GM23338 (cell line): ENCODE measurements at regions not wholly inside any gene's neighbourhood (a gene's known extent, or its start where the extent isn't known, plus 50 kb on each side); places are given as distances from the start of the nearest gene placed in this dataset.

Experiments used
- ATAC-seq: fragments of 200-7000 bp; cut with Tn5 transposase; 3 replicates; pipeline ENCODE4 v1.9.1; 2020
- DNase-seq: peaks from one replicate; pipeline ENCODE4 v3.0.0-alpha.2; 2015; ENCODE audit warnings: low spot score
- H2AFZ ChIP-seq: fragments of 200-600 bp; sonication (generic); 2 replicates; pipeline ENCODE4 v1.8.0; 2016; ENCODE audit warnings: antibody characterized with exemption, mild to moderate bottlenecking, moderate library complexity
- H3F3A ChIP-seq: fragments of 200-600 bp; sonication (generic); replicated peaks from 2 replicates; pipeline ENCODE4 v1.8.0; 2017; ENCODE audit warnings: antibody characterized with exemption, mixed run types, low read depth
- H3K27ac ChIP-seq: fragments of 200-600 bp; sonication (generic); 2 replicates; pipeline ENCODE4 v1.6.1; 2016; ENCODE audit warnings: low read depth
- H3K27me3 ChIP-seq: fragments of 200-600 bp; sonication (generic); 2 replicates; pipeline ENCODE4 v1.8.0; 2016; ENCODE audit warnings: mild to moderate bottlenecking, mixed run types, moderate library complexity; ENCODE audit not compliant: insufficient read depth
- H3K36me3 ChIP-seq: fragments of 200-600 bp; sonication (generic); 2 replicates; pipeline ENCODE4 v1.8.0; 2016; ENCODE audit warnings: mild to moderate bottlenecking; ENCODE audit not compliant: insufficient read depth
- H3K4me1 ChIP-seq: fragments of 200-600 bp; sonication (generic); 2 replicates; pipeline ENCODE4 v1.8.0; 2016; ENCODE audit warnings: mild to moderate bottlenecking, moderate library complexity; ENCODE audit not compliant: insufficient read depth
- H3K4me2 ChIP-seq: fragments of 200-600 bp; sonication (generic); 2 replicates; pipeline ENCODE4 v1.7.1; 2017; ENCODE audit warnings: mixed run types
- H3K4me3 ChIP-seq: fragments of 200-600 bp; sonication (generic); 2 replicates; pipeline ENCODE4 v1.6.1; 2016; ENCODE audit warnings: mixed run types
- H3K79me2 ChIP-seq: fragments of 200-600 bp; sonication (generic); replicated peaks from 2 replicates; pipeline ENCODE4 v1.8.0; 2017; ENCODE audit warnings: mild to moderate bottlenecking; ENCODE audit not compliant: insufficient read depth
- H3K9me2 ChIP-seq: fragments of 200-600 bp; sonication (generic); 2 replicates; pipeline ENCODE4 v1.8.0; 2017; ENCODE audit not compliant: insufficient read depth
- H4K20me1 ChIP-seq: fragments of 200-600 bp; sonication (generic); replicated peaks from 2 replicates; pipeline ENCODE4 v1.8.0; 2017; ENCODE audit warnings: mild to moderate bottlenecking; ENCODE audit not compliant: insufficient read depth
- H3K27ac Mint-ChIP-seq: 2 replicates; pipeline ENCODE4 v1.8.0; 2020; ENCODE audit warnings: inconsistent platforms, mild to moderate bottlenecking, moderate library complexity, mixed read lengths
- H3K27me3 Mint-ChIP-seq: 3 replicates; pipeline ENCODE4 v1.8.0; 2022; ENCODE audit warnings: low read depth, mild to moderate bottlenecking, moderate library complexity, mixed read lengths, inconsistent platforms; ENCODE audit not compliant: insufficient read depth, poor library complexity
- H3K36me3 Mint-ChIP-seq: 3 replicates; pipeline ENCODE4 v1.8.0; 2021; ENCODE audit warnings: low read depth, mild to moderate bottlenecking, inconsistent platforms, moderate library complexity, mixed read lengths
- H3K4me1 Mint-ChIP-seq: 3 replicates; pipeline ENCODE4 v1.8.0; 2020; ENCODE audit warnings: mild to moderate bottlenecking, inconsistent platforms, mixed read lengths
- H3K4me3 Mint-ChIP-seq: 3 replicates; pipeline ENCODE4 v1.8.0; 2021; ENCODE audit warnings: moderate library complexity, mild to moderate bottlenecking, inconsistent platforms, mixed read lengths
- H3K9me3 Mint-ChIP-seq: 3 replicates; pipeline ENCODE4 v1.8.0; 2020; ENCODE audit warnings: moderate library complexity, mild to moderate bottlenecking, inconsistent platforms, mixed read lengths
- CREB1 ChIP-seq: fragments of 250-450 bp; sonication (Bioruptor Pico); IDR thresholded peaks from 2 replicates; pipeline ENCODE4 v1.5.0; 2020; ENCODE audit warnings: low read depth, mild to moderate bottlenecking, moderate library complexity
- EZH2 ChIP-seq: fragments of 200-600 bp; sonication (generic); IDR thresholded peaks from one replicate; pipeline ENCODE4 v1.8.0; 2017; ENCODE audit warnings: antibody characterized with exemption, mild to moderate bottlenecking, low read depth; ENCODE audit not compliant: unreplicated experiment
- EZH2phosphoT487 ChIP-seq: fragments of 200-600 bp; sonication (generic); IDR thresholded peaks from one replicate; pipeline ENCODE4 v1.8.1; 2018; ENCODE audit warnings: antibody characterized with exemption; ENCODE audit not compliant: unreplicated experiment
- JUNB ChIP-seq: IDR thresholded peaks from one replicate; pipeline ENCODE4 v1.6.1; 2016; ENCODE audit warnings: antibody characterized with exemption; ENCODE audit not compliant: unreplicated experiment
- NANOG ChIP-seq: IDR thresholded peaks from 2 replicates; pipeline ENCODE4 v1.6.1; 2016; ENCODE audit warnings: antibody characterized with exemption, borderline replicate concordance
- POLR2AphosphoS5 ChIP-seq: IDR thresholded peaks from 2 replicates; pipeline ENCODE4 v1.6.1; 2016; ENCODE audit warnings: antibody characterized with exemption, low read depth
- STAT1 ChIP-seq: IDR thresholded peaks from one replicate; pipeline ENCODE4 v1.6.1; 2016; ENCODE audit warnings: antibody characterized with exemption; ENCODE audit not compliant: unreplicated experiment
- ZNF114 ChIP-seq: fragments of 250-450 bp; sonication (Bioruptor Pico); IDR thresholded peaks from 2 replicates; pipeline ENCODE4 v1.5.0; 2020; ENCODE audit warnings: mild to moderate bottlenecking, moderate library complexity
- ZNF331 ChIP-seq: fragments of 250-450 bp; sonication (Bioruptor Pico); IDR thresholded peaks from 2 replicates; pipeline ENCODE4 v1.5.0; 2020; ENCODE audit warnings: low read depth, mild to moderate bottlenecking, moderate library complexity
- TF ChIP-seq, protein P1 (sequence below): IDR thresholded peaks from 2 replicates; pipeline ENCODE4 v1.6.1; 2016; ENCODE audit warnings: antibody characterized with exemption
- TF ChIP-seq, protein P2 (sequence below): fragments of 250-450 bp; sonication (Bioruptor Pico); IDR thresholded peaks from 2 replicates; pipeline ENCODE4 v1.5.0; 2020; ENCODE audit warnings: mild to moderate bottlenecking, moderate library complexity
- TF ChIP-seq, protein P3 (sequence below), 2 experiments: fragments of 200-600 bp in 1 of 2; sonication (generic) in 1 of 2; conservative IDR thresholded peaks; 2 replicates each; pipeline versions ENCODE4 v1.5.1 to v1.6.1; 2016 to 2017; ENCODE audit warnings: antibody characterized with exemption in 2 of 2, low read depth in 2 of 2, mild to moderate bottlenecking in 2 of 2, moderate library complexity in 1 of 2
- TF ChIP-seq, protein P4 (sequence below): IDR thresholded peaks from one replicate; pipeline ENCODE4 v1.6.1; 2018; ENCODE audit warnings: antibody characterized with exemption; ENCODE audit not compliant: unreplicated experiment

DNA sequence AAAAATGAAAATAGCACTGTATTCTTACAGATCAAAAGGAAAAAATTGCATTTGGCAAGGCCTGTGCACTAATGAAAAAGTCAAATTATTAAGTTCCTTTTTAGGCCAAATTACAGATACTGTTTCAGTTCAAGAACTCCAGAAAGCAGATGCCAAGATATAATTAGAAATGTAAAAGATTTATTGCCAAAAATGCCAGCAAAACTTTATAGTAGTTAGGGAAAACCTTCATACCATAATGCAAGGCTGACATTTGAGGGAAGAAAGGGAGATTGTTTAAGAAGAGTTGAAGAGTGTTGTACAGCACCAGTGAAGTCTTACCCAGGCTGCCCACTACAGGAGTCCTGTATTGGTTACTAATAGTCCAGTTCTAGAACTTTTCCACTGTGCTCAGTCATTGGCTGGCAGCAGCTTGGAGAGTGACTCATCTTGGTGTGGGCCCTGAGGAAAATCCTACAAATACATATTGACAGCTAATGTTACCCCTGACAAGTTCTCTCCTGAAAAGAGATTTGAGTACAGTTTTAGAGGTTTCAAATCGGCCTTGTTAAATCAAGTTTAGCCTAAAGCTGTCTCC lies 600.4 kb downstream of the C12orf50 start:
- H3K9me2 ChIP-seq: peaks cover 5% of the 10 kb centered on the region
- no peak overlapping the region for H3K27ac ChIP-seq
- ATAC-seq: no peak
- H3K9me3 Mint-ChIP-seq: peaks cover 33% of the 10 kb centered on the region
- no peak overlapping the region for H3K27ac Mint-ChIP-seq
- no peak overlapping the region for H3K4me3 Mint-ChIP-seq
- H3K36me3 Mint-ChIP-seq: peaks cover 18% of the 10 kb centered on the region; the same call in 2 of the 3 replicates
- no peak for DNase-seq
- H3K36me3 ChIP-seq: peaks cover 10% of the 10 kb centered on the region; the same call in 1 of the 2 replicates
- no peaks in the 10 kb centered on the region for H3K27me3 ChIP-seq
- H4K20me1 ChIP-seq: no peaks in the 10 kb centered on the region
- H3K4me1 ChIP-seq: no peaks in the 10 kb centered on the region
- H2AFZ ChIP-seq: no peak overlapping the region
- no peaks in the 10 kb centered on the region for H3F3A ChIP-seq
- TF ChIP-seq EZH2phosphoT487 (no peak), EZH2 (no peak), ZNF331 (CRISPR knock-in tag) (no peak), ZNF114 (CRISPR knock-in tag) (no peak), JUNB (no peak), POLR2AphosphoS5 (no peak), NANOG (no peak), CREB1 (CRISPR knock-in tag) (no peak), STAT1 (no peak)
- TF ChIP-seq, protein P1, sequence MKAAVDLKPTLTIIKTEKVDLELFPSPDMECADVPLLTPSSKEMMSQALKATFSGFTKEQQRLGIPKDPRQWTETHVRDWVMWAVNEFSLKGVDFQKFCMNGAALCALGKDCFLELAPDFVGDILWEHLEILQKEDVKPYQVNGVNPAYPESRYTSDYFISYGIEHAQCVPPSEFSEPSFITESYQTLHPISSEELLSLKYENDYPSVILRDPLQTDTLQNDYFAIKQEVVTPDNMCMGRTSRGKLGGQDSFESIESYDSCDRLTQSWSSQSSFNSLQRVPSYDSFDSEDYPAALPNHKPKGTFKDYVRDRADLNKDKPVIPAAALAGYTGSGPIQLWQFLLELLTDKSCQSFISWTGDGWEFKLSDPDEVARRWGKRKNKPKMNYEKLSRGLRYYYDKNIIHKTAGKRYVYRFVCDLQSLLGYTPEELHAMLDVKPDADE: no peak
- TF ChIP-seq, protein P2, sequence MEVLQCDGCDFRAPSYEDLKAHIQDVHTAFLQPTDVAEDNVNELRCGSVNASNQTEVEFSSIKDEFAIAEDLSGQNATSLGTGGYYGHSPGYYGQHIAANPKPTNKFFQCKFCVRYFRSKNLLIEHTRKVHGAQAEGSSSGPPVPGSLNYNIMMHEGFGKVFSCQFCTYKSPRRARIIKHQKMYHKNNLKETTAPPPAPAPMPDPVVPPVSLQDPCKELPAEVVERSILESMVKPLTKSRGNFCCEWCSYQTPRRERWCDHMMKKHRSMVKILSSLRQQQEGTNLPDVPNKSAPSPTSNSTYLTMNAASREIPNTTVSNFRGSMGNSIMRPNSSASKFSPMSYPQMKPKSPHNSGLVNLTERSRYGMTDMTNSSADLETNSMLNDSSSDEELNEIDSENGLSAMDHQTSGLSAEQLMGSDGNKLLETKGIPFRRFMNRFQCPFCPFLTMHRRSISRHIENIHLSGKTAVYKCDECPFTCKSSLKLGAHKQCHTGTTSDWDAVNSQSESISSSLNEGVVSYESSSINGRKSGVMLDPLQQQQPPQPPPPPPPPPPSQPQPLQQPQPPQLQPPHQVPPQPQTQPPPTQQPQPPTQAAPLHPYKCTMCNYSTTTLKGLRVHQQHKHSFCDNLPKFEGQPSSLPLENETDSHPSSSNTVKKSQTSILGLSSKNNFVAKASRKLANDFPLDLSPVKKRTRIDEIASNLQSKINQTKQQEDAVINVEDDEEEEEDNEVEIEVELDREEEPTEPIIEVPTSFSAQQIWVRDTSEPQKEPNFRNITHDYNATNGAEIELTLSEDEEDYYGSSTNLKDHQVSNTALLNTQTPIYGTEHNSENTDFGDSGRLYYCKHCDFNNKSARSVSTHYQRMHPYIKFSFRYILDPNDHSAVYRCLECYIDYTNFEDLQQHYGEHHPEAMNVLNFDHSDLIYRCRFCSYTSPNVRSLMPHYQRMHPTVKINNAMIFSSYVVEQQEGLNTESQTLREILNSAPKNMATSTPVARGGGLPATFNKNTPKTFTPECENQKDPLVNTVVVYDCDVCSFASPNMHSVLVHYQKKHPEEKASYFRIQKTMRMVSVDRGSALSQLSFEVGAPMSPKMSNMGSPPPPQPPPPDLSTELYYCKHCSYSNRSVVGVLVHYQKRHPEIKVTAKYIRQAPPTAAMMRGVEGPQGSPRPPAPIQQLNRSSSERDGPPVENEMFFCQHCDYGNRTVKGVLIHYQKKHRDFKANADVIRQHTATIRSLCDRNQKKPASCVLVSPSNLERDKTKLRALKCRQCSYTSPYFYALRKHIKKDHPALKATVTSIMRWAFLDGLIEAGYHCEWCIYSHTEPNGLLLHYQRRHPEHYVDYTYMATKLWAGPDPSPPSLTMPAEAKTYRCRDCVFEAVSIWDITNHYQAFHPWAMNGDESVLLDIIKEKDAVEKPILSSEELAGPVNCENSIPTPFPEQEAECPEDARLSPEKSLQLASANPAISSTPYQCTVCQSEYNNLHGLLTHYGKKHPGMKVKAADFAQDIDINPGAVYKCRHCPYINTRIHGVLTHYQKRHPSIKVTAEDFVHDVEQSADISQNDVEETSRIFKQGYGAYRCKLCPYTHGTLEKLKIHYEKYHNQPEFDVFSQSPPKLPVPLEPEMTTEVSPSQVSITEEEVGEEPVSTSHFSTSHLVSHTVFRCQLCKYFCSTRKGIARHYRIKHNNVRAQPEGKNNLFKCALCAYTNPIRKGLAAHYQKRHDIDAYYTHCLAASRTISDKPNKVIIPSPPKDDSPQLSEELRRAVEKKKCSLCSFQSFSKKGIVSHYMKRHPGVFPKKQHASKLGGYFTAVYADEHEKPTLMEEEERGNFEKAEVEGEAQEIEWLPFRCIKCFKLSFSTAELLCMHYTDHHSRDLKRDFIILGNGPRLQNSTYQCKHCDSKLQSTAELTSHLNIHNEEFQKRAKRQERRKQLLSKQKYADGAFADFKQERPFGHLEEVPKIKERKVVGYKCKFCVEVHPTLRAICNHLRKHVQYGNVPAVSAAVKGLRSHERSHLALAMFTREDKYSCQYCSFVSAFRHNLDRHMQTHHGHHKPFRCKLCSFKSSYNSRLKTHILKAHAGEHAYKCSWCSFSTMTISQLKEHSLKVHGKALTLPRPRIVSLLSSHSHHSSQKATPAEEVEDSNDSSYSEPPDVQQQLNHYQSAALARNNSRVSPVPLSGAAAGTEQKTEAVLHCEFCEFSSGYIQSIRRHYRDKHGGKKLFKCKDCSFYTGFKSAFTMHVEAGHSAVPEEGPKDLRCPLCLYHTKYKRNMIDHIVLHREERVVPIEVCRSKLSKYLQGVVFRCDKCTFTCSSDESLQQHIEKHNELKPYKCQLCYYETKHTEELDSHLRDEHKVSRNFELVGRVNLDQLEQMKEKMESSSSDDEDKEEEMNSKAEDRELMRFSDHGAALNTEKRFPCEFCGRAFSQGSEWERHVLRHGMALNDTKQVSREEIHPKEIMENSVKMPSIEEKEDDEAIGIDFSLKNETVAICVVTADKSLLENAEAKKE (CRISPR knock-in tag): no peak
- TF ChIP-seq, protein P3, sequence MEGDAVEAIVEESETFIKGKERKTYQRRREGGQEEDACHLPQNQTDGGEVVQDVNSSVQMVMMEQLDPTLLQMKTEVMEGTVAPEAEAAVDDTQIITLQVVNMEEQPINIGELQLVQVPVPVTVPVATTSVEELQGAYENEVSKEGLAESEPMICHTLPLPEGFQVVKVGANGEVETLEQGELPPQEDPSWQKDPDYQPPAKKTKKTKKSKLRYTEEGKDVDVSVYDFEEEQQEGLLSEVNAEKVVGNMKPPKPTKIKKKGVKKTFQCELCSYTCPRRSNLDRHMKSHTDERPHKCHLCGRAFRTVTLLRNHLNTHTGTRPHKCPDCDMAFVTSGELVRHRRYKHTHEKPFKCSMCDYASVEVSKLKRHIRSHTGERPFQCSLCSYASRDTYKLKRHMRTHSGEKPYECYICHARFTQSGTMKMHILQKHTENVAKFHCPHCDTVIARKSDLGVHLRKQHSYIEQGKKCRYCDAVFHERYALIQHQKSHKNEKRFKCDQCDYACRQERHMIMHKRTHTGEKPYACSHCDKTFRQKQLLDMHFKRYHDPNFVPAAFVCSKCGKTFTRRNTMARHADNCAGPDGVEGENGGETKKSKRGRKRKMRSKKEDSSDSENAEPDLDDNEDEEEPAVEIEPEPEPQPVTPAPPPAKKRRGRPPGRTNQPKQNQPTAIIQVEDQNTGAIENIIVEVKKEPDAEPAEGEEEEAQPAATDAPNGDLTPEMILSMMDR (conservative IDR thresholded peaks at IDR 0.05; ENCODE audit: low read depth in 2 of 2): no peak
- TF ChIP-seq, protein P4, sequence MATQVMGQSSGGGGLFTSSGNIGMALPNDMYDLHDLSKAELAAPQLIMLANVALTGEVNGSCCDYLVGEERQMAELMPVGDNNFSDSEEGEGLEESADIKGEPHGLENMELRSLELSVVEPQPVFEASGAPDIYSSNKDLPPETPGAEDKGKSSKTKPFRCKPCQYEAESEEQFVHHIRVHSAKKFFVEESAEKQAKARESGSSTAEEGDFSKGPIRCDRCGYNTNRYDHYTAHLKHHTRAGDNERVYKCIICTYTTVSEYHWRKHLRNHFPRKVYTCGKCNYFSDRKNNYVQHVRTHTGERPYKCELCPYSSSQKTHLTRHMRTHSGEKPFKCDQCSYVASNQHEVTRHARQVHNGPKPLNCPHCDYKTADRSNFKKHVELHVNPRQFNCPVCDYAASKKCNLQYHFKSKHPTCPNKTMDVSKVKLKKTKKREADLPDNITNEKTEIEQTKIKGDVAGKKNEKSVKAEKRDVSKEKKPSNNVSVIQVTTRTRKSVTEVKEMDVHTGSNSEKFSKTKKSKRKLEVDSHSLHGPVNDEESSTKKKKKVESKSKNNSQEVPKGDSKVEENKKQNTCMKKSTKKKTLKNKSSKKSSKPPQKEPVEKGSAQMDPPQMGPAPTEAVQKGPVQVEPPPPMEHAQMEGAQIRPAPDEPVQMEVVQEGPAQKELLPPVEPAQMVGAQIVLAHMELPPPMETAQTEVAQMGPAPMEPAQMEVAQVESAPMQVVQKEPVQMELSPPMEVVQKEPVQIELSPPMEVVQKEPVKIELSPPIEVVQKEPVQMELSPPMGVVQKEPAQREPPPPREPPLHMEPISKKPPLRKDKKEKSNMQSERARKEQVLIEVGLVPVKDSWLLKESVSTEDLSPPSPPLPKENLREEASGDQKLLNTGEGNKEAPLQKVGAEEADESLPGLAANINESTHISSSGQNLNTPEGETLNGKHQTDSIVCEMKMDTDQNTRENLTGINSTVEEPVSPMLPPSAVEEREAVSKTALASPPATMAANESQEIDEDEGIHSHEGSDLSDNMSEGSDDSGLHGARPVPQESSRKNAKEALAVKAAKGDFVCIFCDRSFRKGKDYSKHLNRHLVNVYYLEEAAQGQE: no peak
- H3K79me2 ChIP-seq: no peaks in the 10 kb centered on the region
- no peak overlapping the region for H3K4me2 ChIP-seq
- no peak overlapping the region for H3K4me3 ChIP-seq
- no peaks in the 10 kb centered on the region for H3K4me1 Mint-ChIP-seq
- H3K27me3 Mint-ChIP-seq: no peaks in the 10 kb centered on the region
